HL-60/S4 treated with phorbol 12-myristate 13-acetate at 8.2 ng/mL for 4 days and 3 days (cell line): ENCODE measurements at regions not wholly inside any gene's neighbourhood (a gene's known extent, or its start where the extent isn't known, plus 50 kb on each side); places are given as distances from the start of the nearest gene placed in this dataset.

Experiments used
- in situ Hi-C: fragments of 300-500 bp; cut with MboI; formaldehyde crosslinking; loops from 2 replicates; pipeline ENCODE4 v1.15.0; 2022; ENCODE audit warnings: low sequenced_read_pairs

GRCh38 chr2:147046473-147046872 is 798.4 kb upstream of the ACVR2A start:
- in situ Hi-C loops, result no loop called here

DNA sequence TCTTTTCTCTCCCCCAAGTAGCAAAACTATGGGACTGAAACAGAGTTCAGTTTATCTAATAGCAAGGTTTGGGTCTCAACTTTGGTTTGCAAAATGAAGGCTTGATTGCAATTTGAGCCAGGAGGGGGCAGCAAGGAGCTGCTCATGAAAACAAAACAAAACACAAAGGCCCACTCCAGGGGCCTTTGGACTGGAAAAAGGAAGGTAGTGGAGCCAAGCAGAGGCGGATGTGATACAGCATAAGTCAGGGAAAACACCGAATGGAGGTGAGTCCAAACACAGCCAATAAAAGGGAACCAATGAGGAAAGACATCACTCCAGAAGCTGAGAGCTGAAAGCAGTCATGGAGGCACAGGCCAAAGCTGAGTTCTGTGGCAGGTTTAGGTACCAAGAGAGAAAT is 799.7 kb upstream of the ACVR2A start:
- in situ Hi-C loops, result no loop called here

DNA sequence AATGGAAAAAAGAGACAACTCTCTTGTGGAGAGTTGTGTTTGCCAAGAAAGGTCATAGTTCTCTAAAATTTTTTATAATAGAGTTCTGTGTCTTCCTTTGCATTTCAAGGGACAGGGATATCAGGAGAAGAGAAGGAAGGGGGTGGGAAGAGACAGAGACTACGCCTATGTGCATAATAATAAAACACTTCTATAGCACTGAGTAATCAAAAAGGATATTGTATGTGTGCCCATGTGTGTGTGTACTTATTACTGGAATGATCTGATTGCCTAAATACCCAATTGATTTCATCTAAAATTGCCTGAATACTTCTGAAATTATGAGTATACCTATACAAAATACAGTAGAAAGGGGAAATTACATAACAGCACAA is 803.7 kb upstream of the ACVR2A start:
- in situ Hi-C loops, result no loop called here

- in situ Hi-C loops, result no loop called here
Observed at GRCh38 chr2:147040298-147041120, 804.3 kb upstream of the ACVR2A start.

DNA sequence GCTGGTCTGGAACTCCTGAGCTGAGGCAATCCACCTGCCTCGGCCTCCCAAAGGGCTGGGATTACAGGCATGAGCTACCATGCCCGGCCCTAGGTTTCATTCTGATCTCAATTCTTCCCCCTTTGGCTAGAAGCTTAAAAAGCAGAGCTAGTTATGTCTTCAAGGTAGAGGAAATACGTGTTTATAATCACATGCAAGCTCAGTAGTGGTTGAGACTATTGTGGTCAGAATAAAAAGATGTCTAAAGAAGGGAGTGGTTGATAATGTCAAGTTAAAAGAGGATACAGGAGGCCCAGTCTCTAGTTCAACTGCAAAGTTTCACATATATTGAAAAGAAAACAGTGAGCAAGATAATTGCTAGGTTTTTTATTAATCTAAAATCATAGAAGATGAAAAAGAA is 807.8 kb upstream of the ACVR2A start:
- in situ Hi-C loops, result no loop called here

- in situ Hi-C loops, result no loop called here
Observed at GRCh38 chr2:147033044-147033443, 811.8 kb upstream of the ACVR2A start.

- in situ Hi-C loops, result no loop called here
Observed at GRCh38 chr2:147031897-147032296, 812.9 kb upstream of the ACVR2A start.

DNA sequence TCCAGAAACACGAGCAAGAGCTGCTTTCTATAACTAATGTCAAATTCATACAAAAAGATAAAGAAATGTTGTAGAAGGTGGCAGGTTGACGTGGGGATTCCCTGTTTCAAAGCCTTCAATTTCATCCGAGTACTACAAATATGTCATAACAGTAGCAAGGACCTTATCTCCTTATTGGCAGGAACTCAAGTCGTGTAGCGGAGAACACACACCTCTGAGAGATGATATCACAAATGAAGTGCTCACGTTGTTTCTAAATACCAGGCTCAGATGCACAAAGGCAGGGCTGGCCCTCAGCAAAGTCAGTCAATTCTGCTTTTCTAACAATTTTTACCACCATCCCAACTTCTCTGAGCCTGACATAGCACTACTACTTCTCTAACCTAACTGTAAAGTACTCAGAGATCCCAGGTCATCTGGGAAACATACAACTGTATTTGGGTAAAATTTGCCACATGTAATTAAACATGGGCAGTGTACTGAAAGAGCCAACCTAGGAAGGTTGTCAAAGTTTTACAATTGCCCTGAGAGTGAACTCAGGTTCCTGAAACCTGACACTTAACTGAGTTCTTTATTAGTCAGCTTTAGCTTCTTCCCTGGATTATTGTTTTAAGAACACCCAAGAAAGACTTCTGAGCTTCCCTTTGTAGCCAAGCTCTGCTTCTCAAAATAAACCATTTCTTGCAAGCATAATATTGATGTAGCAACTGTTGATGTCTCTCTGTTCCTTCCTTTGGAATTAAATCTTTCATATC is 813.7 kb upstream of the ACVR2A start:
- in situ Hi-C loops, result no loop called here

- in situ Hi-C loops, result no loop called here
Observed at GRCh38 chr2:147027436-147027835, 817.4 kb upstream of the ACVR2A start.

- in situ Hi-C loops, result no loop called here
Observed at GRCh38 chr2:147026664-147027295, 818.0 kb upstream of the ACVR2A start.

DNA sequence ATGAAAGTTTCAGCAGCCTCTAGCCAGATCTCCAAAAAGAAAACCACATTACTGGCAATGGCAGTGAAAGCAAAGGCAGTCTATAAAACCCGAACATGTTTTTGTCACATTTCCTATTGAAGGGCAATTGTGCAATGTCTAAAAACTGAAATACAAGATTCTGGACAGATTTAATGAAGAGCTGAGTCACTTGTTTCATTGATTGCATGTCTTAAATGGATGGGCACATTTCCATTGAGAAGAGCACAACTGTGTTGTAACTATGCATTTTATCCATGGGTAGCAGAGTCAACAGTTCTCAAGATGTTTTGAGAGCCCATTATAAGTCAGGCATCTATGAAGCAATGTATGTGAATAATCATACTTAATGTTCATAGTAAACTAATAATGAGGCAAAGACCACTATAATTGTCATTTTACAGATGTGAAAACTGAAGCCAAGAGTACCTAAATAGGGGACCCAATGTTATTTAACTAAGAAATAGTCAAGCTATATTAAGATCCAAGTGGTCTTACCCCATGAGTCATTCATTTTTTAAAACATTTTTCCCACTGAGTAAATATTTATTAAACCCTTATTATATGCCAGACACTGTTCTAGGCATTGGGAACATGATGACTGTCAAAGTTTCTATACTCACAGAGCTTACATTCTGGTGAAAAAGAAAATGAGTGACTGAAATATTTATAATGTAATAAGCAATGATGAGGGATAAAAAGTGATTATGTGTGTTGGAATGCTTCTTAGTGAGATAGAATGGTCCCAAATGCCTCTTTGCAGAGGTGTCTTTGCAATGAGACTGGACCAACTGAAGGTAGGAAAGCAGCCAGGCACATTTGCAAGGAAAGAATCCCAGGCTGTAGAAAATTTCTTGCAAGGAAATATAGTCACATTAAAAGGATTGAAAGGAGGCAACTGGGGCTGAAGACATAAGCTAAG is 818.9 kb upstream of the ACVR2A start:
- in situ Hi-C loops, result no loop called here

DNA sequence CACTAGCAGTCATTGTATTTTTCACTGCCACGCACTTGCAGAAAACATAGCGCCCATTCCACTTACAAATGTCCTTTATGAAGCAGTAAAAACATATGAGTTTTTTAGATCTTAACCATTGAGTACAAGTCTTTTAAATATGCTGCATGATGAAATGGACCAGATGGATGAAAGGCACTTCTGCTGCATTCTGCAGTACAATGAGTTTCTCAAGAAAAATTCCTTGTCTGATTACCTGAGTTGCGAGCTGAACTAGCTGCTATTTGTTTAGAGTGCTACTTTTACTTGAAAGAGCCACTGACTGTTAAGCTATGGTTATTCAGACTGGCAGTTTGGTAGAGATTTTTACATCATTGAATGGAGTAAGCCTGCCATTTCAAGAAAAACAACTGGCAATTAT is 825.5 kb upstream of the ACVR2A start:
- in situ Hi-C loops, result no loop called here

DNA sequence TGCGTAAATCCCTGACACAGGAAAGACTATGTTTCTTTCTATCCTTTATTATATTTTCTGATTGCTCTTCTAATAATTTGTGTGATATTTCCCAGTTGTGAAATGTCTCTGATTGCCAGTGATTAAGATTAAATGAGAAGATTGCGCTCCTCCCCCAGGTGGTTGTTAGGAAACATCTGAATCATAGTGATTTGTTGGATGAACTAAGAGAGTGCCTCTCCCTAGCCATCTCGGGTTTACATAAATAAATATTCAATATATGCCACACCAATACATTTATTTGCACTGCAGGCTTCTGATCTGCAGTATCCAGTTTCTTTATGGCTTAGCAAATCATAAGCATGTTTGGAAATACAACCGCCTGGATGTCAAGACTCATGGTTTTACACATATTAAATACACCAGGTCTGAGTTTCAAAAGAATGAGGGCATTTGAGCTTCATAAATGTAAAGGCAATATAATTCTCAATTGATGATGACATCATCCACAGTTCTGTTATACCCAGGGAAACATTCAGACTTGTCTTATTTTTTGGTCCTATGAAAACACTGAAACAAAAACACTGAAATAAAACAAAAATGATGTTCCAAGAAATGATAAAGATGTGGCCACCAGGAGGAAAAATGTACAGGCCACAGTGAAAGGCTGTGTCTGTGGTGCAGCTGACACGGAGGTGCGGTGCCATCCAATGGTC is 826.7 kb upstream of the ACVR2A start:
- in situ Hi-C loops, result no loop called here

GRCh38 chr2:147016181-147016580 is 828.6 kb upstream of the ACVR2A start:
- in situ Hi-C loops, result no loop called here

DNA sequence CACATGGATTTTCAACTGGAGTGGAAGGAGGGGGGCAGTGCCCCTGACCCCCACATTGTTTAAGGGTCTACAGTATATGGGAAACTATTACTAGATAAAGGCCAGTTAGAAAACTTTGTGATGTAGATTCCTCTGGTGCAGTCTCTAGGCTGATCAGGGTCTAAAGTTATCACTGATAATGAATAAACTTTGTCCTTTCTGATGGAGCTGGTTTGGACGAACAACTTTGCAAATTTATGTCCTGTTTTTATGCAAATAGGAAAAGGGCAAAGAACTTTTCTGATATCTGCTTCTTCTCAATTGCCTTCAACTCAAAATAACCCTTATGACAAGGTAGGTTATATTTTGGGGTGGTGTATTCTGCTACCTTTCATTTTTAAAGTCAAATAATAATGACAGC is 829.2 kb upstream of the ACVR2A start:
- in situ Hi-C loops, result no loop called here

DNA sequence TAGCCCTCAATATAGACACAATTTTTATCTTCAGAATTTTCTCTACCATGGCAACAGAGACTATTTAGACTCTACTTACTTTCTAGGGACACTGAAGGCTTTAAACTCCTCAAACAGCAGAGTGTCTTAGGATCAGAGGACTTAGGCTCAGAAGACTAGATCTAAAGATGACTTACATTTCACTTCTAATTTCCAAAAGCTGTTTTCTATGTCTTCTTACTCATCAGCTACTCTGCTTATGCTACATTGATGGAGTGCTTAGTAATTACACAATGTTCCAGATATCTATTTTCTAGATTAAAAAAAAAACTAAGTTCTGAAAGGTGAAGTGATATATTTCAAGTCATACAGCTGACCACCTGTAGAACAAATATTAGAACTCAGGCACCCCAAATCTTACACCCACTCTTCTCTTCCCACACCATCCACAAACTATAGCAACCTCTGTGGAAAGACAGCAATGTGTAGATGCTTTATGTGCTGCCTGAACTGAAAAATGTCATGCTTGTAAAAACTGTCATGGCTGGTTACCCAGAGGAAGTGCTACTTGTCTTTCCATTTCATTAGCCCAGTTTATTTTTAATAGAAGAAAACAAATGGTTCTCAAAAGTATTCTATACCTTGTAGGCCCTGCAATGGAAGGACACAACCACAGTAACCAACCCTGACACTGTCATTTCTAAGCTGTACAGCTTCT is 831.0 kb upstream of the ACVR2A start:
- in situ Hi-C loops, result no loop called here

DNA sequence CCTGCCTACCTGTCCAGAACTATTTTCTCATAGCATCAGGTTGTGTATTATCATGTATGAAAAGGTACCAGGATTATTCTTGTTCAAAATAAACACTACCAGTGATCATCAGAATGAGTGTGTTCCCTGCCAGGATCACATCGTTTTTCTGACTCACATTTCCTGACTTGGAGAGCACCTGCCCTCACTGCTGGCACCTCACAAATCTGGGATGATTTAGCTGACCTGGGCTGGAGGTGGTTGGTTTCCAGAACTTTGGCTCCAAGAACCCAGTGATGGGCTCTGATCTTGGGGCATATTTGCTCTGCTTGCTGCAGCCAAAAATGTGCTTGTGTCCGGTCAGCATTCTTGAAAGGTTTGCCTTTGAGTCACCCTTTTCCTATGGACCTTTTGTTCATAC is 836.3 kb upstream of the ACVR2A start:
- in situ Hi-C loops, result no loop called here

DNA sequence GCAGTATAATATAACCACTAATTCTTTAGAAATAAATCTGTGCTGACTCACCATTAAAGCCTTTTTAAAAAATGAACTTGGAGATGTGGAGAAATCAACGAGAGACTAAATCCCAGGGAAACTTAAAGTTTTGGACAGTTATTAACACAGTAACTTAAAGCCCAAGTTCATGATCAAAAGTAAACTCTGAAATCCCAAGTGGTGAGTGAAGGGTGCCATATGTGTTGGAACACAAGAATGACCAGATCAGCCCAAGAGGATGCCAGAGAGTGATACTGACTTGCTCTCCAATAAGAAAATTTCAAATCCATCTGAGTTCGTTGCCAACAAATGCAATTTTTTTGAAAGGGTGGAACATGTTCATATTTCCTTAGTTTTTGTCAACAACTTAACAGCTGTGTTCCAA is 838.1 kb upstream of the ACVR2A start:
- in situ Hi-C loops, result no loop called here

- in situ Hi-C loops, result no loop called here
Observed at GRCh38 chr2:147003081-147003480, 841.7 kb upstream of the ACVR2A start.

DNA sequence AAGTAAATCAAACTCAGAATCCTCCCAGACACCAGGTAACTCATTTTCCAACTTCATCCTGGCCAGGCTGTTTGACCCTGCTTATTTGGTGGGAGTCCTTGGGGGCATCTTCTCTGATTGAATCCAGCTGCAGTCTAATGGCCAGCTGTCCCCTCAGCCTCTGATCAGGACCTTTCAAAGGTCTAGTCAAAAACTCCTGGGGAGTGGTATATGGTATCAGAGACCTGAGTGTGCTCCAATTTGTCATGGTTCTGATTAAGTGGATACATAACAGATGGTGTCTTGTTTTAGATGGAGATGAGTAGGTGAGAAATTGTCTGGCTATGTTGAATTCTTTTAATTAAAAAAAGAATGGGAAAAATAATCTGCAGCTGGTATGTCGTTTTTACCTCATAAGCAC is 842.6 kb upstream of the ACVR2A start:
- in situ Hi-C loops, result no loop called here
